HG02885 (cell line): ENCODE measurements at regions not wholly inside any gene's neighbourhood (a gene's known extent, or its start where the extent isn't known, plus 50 kb on each side); places are given as distances from the start of the nearest gene placed in this dataset.
"Not testable (repeated sequence)": the region's sequence is repeated elsewhere in the genome, so short reads cannot be mapped to it uniquely, and the experiment has no call there.

Source experiments
- ATAC-seq: cut with Tn5 transposase; IDR thresholded peaks from one replicate; pipeline ENCODE4 v1.9.1; 2021; ENCODE audit warnings: mild to moderate bottlenecking; ENCODE audit not compliant: unreplicated experiment, poor library complexity

DNA sequence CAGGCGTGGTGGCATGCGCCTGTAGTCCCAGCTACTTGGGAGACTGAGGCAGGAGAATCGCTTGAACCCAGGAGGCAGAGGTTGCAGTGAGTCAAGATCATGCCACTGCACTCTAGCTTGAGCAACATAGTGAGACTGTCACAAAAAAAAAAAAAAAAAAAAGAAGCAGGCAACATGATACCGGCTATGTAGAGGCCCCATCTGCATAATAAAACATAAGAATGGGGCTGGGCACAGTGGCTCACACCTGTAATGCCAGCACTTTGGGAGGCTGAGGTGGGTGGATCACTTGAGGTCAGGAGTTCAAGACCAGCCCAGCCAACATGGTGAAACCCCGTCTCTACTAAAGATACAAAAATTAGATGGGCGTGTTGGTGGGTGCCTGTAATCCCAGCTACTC lies 304.7 kb downstream of the GJA1 start:
- not testable (repeated sequence) for ATAC-seq

DNA sequence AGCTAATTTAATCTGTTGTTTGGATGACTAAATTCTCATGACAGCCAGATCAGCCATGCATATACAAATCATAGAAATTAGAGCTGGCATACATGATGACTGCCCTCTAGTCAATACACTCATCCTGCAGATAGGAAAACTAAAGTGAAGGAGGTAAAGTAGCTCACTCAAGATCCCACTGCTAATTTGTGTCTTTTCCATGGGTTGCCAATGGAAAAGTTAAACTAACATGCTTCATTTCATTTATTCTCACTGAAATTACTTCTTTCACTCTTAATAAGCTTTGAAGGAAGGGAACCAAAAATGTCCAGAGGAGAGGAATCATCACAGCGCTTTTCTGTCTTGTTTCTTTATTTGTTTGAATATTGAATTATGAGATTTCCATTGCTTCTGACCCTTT lies 308.2 kb downstream of the GJA1 start:
- ATAC-seq = no peak

DNA sequence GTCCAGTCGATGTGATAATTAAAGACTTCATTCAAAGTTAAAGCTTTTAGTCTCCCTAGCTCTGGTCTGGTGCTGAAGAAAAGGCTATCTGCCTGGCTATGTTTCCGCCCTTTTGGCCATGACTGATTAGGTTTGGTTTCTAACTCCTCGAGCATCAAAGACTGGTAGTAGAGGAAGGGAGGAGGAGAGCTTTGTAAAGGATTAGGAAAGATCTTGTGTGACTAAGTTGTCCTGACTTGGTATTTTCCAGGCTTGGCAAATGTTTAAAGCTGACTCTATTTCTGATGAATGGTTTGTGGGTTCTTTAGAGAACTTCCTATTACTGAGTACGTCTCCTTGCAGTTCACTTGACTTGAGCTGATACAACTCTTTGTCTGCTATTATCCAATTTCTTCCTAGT lies 312.9 kb downstream of the GJA1 start:
- ATAC-seq = no peak

DNA sequence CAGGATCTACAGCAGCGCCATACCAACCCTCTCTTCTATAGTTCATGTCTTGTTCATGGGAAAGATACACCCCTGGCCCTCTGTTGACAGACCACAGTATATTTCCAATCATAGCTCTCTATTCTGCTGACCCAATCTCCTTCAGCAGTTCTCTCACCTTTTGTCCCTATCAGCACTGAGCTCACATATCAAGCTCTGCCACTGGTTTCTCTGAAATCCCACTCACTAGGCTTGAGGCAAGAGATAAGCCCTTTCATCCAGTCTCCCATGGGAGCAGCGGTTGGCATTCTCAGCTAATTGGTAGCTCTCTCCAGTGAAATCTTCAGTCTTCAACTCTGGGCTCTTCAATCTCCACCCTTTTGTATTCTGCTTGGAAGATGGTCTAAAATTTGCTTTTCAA lies 313.4 kb downstream of the GJA1 start:
- no peak for ATAC-seq

DNA sequence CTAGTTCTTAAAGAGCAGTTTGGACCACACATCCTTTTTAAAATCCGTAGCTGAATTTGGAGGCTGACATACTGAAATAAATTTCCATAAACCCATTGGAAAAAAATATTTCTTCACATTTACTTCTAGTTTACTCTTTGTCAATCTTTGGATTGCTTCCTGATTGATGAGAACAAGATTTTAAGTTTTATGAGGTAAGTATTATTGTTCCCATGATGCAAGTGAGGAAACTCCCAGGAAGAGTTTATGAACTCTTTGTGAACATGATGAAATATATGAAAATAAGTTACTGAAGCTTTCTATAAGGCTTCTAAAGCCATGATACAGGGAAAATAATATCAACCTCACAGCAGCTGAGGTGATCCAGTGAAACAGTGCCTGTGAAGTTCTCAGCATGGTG lies 320.0 kb downstream of the GJA1 start:
- ATAC-seq = no peak

DNA sequence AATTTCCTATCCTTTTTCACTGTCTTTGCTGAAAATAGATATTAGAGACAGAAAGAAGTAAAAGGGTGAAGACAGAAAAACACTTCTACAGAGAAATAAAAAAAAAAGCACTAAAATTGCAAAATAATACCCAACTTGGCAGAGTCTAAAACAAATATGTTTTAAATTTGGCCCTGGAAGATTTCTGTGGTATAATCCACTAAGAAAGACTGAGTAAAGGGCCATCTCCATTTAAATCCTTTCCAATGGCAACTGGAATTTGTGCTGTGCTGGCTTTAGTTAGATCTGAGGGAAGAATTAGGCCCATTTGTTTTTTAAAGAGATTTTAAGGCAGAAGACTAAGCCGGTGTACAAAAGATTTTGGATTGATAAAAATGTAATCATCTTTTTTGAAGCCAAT lies 321.2 kb downstream of the GJA1 start:
- no peak for ATAC-seq

DNA sequence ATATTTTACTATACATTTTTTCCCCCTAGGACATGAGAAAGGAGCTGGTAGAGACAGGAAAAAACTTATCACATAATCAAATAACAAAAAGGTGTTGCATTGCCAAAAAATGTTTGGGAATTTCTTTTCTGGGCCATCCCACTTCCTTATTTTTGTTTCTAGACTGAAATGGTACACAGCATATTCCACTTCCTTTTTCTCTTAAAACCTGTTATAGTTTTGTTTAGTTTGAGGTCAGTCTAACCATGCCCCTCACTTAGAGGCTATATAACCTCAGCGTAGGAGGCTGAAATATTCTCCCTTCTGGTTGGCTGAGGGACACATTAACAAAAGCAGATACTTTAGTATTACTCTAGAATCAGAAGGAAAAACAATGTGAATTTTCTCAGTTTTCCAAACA lies 323.9 kb downstream of the GJA1 start:
- ATAC-seq = no peak

DNA sequence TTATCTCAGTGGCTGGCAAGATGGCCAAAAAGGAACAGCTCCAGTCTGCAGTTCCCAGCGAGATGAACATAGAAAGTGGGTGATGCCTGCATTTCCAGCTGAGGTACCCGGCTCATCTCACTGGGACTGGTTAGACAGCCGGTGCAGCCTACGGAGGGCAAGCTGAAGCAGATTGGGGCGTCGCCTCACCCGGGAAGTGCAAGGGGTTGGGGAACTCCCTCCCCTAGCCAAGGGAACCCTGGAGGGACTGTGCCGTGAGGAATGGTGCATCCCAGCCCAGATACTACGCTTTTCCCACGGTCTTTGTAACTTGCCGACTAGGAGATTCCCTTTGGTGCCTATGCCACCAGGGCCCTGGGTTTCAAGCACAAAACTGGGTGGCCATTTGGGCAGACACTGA lies 324.7 kb downstream of the GJA1 start:
- ATAC-seq = no peak

DNA sequence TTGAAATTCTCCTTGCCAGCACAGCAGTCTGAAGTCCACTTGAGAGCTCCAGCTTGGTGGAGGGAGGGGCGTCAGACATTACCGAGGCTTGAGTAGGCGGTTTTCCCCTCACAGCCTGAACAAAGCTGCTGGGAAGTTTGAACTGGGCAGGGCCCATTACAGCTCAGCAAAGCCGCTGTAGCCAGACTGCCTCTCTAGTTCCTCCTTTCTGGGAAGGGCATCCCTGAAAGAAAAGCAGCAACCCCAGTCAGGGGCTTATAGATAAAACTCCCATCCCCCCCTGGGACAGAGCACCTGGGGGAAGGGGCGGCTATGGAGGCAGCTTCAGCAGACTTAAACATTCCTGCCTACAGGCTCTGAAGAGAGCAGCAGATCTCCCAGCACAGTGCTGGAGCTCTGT lies 325.3 kb downstream of the GJA1 start:
- no peak for ATAC-seq

DNA sequence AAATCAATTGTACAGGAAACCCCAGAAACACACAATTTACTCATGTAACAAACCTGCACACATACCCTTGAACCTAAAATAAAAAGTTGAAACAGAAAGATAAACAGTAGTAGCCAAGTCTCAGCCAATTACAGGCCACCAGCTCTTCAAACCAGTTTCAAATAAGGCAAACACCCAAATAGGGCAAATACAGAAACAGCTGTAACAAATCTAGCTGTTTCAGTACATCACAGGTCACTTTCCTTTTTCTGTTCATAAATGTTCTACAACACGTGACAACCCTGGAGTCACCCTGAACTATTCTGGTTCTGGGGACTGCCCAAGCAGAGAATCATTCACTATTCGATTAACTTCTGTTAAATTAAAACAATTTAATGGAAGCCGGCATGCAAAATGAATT lies 329.0 kb downstream of the GJA1 start:
- peak; percentile 82 for ATAC-seq

DNA sequence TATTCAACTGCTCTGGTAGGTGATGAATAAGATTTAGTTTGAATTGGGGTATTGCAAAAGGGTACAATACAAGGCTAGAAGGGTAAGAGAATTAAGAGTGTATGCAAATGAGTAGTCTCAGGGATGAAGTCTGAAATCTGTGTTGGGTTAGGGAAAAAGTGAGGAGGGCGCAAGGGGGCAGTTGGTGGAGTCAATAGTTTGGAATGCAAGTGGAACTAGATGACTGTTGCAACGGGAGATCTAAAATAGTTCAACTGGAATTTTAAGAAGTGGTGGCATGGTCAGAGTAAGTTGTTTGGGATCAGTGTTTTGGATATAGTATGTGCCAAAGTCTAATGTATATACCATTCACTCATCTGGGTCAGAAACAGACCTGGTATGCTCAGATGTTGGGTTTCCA lies 329.6 kb downstream of the GJA1 start:
- ATAC-seq = no peak

DNA sequence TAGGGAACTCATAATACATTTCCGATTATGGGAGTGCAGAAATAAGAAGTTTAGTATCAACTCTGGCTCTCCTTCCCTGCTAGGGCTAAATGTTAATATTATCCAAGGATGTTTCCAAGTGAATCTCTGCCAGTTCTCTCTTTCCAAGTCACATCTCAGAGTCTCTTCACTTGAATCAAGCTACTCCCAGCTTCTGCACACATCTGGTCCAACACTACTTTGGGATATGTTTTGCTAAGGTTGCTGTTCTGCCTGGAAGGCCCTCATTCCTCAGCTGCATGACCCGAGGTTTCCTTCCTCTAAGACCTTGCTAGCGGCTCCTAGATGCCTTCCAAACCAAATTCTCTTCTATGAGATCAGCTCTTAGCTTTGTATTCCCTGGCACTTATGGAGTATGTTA lies 331.8 kb downstream of the GJA1 start:
- ATAC-seq = no peak

DNA sequence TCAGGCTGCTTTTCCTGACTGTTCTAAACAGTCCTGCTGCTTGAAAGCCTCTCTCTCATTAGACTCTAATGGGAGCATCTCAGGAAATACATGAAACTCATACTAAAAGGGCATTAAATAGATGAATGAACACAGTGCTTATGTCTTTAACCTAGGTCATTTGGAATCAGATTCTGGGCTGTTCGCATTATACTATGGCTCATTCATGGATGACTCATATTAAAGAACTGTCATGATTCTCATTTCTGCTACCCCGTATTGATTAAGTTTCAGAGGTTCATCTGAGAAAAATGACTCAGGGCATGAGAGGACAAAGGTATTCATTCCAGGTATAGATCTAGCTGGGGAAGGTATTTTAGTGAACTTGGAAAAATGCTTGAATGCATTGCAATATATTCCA lies 335.5 kb downstream of the GJA1 start:
- peak; percentile 53 for ATAC-seq

DNA sequence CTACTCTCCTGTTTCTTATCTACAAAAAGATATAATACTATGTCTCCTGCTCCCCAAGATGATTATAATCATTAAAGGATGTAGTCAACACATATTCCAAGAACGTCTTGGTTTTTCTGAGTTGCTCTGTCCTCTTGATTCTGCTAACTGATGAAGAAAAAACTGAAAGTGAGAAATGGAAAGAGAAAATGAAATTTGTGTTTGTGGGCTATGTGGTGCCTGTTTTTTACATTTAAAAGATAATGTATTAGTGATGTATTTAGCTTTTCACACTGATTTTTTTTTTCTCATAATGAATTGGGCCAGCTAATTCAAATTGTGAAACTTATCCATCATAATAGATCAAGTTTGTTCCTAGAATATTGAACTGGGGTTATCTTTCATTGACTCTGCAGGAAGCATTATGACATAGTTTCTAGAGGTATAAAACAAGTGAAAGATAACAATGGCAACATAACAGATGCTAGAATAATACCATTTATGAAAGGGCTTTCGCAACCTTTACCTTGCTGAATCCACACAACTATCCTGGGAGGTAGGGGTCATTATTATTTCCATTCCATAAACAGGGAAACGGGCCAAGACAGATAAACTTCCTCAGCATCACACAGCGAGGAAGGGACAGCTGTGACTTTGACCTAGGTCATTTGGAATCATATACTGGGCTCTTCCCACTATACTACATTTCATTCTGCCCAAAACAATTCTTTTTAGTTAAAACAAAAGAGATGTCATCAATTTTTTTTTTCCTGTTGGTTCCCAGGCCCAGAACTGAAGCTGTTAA lies 336.7 kb downstream of the GJA1 start:
- peak; percentile 69 for ATAC-seq

DNA sequence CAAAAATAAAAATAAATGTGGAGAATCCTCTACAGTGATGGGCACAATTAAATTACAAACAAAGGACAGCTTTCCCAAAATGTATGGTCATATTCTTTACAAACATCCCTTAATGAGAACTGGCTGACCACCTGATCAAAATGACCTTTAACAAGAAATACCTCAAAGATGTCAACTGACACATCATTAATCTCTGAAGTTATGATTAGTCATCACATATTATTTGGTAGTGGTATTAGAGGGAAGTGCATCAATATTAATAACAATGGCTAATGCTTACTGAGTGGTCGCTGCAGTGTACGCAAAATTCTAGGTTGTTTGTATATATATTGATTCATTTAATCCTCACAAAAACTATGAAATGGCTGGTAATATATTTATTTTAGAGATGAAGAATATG lies 340.6 kb downstream of the GJA1 start:
- no peak for ATAC-seq

DNA sequence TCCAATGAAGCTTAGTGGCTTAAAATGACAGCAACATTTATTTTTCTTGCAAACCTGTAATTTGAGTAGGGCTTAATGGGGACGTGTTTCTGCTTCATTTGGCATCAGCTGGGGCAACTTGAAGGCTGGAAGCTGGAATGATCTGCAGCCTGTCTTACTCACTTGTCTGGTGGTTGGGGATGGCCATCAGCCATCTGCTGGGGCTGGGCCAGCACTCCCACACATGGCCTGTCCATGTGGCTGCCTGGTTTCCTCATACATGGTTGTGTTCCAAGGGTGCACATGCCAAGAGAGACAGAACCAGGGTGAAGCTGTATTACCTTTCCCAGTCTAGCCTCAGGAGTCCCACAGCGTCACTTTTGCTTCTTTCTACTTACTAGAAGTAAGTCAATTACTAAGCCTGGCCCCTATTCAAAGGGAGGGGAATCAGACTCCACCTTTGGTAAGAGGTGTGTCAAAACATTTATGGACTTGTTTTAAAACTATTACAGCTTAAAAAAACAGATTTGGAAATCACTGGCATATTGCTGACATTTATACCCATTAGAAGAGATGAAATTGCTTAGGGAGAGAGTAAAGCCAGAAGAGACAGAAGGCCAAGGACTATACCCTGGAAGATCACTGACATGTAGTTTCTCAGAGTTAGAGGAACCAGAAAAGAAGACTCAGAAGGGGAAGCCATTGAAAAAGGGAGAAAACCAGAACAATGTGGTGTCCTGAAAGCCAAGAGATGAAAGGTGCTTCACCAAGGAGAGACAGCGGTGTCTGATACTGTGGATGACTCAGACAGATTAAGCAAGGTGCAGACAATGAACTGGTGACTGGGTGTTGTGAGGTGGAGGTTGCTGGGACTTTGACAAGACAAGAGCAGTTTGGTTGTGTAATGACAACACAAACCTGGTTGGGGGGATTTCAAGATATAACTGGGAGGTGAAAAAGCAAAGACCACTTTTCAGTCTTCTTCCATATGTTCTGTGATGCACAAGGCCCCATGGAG lies 345.2 kb downstream of the GJA1 start:
- no peak for ATAC-seq

DNA sequence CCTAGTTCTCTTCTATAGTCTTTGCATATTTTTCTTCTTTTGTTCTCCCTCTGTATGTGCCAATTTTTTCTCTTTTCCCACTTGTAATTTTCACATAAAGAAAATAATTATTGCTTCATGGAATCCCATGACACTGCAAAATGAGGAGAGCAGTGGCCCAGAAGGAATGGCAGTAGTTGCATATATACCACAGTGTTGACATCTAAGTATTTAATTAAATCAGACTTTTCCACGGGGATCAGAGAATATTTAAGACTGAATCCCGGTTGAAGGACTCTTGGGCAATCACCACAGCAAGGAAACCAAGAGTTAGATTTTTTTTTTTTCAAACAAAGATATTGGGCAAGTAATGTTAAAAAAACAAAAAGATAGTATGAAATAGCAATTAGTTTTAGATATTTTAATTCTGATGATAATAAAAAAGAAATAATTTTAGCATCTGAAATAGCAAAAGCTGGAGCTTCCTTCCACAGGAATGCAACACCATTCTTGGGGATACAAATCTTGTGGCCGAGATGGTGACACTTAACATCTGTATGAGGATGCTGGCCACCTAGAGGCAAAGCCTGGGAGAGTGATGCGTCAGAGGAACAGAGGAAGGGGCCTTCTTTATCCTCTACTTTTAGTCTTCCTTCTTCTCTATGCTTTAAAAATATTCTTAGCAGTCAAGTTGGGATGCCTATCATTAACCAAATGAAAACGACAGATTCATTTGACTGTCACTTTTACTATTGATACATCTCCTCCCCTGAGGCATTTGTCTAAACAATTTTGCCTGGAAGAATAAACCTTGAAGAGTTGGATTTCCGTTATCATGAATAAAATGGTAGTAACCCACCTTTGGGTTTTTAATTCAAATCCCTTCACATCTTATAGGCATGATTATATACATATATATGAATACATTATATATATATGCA lies 356.2 kb downstream of the GJA1 start:
- no peak for ATAC-seq

DNA sequence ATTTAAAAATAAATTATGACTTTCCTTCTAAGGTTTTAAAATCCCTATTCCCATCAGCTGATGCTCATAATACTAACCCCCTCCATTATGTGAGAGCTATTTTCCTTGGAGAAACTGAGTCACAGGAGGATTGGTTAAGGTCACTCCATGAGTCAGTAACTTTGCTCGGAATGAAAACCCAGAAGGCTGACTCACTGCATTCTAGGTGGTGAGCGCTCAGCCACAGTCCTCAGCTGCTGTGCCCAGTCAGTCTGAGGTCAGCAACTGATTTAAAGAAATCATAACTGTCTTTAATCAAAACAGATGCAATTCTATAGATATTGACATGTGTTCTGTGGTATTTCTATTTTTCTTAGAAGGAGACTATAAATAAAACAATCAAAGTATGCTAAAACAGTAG lies 359.2 kb downstream of the GJA1 start:
- ATAC-seq = no peak

DNA sequence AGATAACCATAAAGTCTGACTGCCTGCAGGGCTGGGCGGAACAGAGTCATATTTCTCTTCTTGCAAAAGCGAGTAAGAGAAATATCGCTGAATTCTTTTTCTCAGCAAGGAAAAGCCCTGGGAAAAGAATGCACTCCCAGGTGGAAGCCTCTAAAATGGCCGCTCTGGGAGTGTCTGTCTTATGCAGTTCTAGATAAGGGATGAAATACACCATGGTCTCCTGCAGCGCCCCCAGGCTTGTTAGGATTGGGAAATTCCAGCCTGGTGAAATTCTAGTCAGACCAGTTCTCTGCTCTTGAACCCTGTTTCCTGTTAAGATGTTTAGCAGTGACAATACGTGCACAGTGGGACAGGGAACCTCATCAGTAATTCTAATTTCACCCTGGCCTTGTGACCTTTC lies 362.2 kb downstream of the GJA1 start:
- ATAC-seq = not testable (repeated sequence)

DNA sequence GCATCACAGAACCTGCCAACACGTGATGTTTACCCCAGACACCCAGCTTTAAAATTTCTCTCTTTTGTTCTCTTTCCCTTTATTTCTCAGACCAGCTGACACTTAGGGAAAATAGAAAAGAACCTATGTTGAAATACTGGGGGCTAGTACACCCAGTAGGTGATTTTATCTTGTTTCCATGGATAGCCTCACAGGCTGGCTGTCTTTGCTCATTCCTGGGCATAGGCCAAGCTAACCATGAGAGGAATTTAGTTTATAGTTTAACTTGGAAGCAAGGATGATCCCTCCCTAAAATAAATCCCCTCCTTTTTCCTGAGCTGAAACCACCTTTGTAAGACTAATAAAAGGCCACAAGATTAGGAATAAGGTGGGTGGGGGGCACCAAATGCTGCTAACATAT lies 362.7 kb downstream of the GJA1 start:
- not testable (repeated sequence) for ATAC-seq
